NT2/D1 (cell line): ENCODE measurements at regions not wholly inside any gene's neighbourhood (a gene's known extent, or its start where the extent isn't known, plus 50 kb on each side); places are given as distances from the start of the nearest gene placed in this dataset.
"Not testable (repeated sequence)": the region's sequence is repeated elsewhere in the genome, so short reads cannot be mapped to it uniquely, and the experiment has no call there.

ENCODE experiments used
- SUZ12 ChIP-seq: IDR thresholded peaks from 2 replicates; pipeline ENCODE4 v1.6.1; 2011; ENCODE audit not compliant: insufficient read length, insufficient read depth; ENCODE audit errors: extremely low read depth
- YY1 ChIP-seq: IDR thresholded peaks from 2 replicates; pipeline ENCODE4 v1.6.1; 2011; ENCODE audit not compliant: insufficient read length, insufficient read depth
- ZNF274 ChIP-seq: IDR thresholded peaks from 2 replicates; pipeline ENCODE4 v1.6.1; 2011; ENCODE audit warnings: mild to moderate bottlenecking, low read depth, low read length

DNA sequence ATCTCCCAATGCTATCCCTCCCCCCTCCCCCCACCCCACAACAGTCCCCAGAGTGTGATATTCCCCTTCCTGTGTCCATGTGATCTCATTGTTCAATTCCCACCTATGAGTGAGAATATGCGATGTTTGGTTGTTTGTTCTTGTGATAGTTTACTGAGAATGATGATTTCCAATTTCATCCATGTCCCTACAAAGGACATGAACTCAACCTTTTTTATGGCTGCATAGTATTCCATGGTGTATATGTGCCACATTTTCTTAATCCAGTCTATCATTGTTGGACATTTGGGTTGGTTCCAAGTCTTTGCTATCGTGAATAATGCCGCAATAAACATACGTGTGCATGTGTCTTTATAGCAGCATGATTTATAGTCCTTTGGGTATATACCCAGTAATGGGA is 106.1 kb downstream of the FOXD4L6 start:
- TF ChIP-seq YY1, SUZ12, ZNF274: not testable (repeated sequence)
